Mesothelial cell of epicardium (in vitro differentiated cells): ENCODE measurements at regions not wholly inside any gene's neighbourhood (a gene's known extent, or its start where the extent isn't known, plus 50 kb on each side); places are given as distances from the start of the nearest gene placed in this dataset.

Experiments
- DNase-seq, 2 experiments: peaks; one replicate each; pipeline ENCODE4 v3.0.0; 2021; ENCODE audit warnings: low spot score in 2 of 2; ENCODE audit not compliant: unreplicated experiment in 2 of 2
- H3K27ac Mint-ChIP-seq: 2 replicates; pipeline ENCODE4 v1.8.0; 2021; ENCODE audit warnings: mixed read lengths
- H3K27me3 Mint-ChIP-seq: 2 replicates; pipeline ENCODE4 v1.8.0; 2021; ENCODE audit warnings: low read depth, mixed read lengths
- H3K36me3 Mint-ChIP-seq: 2 replicates; pipeline ENCODE4 v1.8.0; 2021; ENCODE audit warnings: mixed read lengths
- H3K4me1 Mint-ChIP-seq: 2 replicates; pipeline ENCODE4 v1.8.0; 2021; ENCODE audit warnings: mixed read lengths
- H3K4me3 Mint-ChIP-seq: 2 replicates; pipeline ENCODE4 v1.8.0; 2021; ENCODE audit warnings: mild to moderate bottlenecking, moderate library complexity, mixed read lengths
- H3K9me3 Mint-ChIP-seq: 2 replicates; pipeline ENCODE4 v1.8.0; 2021; ENCODE audit warnings: mixed read lengths
- CTCF ChIP-seq: fragments of 200-600 bp; sonication (generic); IDR thresholded peaks from one replicate; pipeline ENCODE4 v1.5.0; 2021; ENCODE audit warnings: antibody characterized with exemption; ENCODE audit not compliant: unreplicated experiment

GRCh38 chr13:47092202-47092601 lies 195.3 kb upstream of the HTR2A start:
- no peaks in the 10 kb centered on the region for H3K27me3 Mint-ChIP-seq
- no peak overlapping the region for H3K4me3 Mint-ChIP-seq
- no peak overlapping the region for H3K27ac Mint-ChIP-seq
- peaks cover 11% of the 10 kb centered on the region for H3K9me3 Mint-ChIP-seq
- no peaks in the 10 kb centered on the region for H3K36me3 Mint-ChIP-seq
- TF ChIP-seq CTCF: no peak
- no peak for DNase-seq
- peaks cover 8% of the 10 kb centered on the region for H3K4me1 Mint-ChIP-seq

GRCh38 chr13:47087841-47088240 lies 191.0 kb upstream of the HTR2A start:
- TF ChIP-seq CTCF: no peak
- H3K4me3 Mint-ChIP-seq: no peak overlapping the region
- H3K27me3 Mint-ChIP-seq: no peaks in the 10 kb centered on the region
- H3K9me3 Mint-ChIP-seq: no peaks in the 10 kb centered on the region
- no peaks in the 10 kb centered on the region for H3K36me3 Mint-ChIP-seq
- DNase-seq: no peak
- no peak overlapping the region for H3K27ac Mint-ChIP-seq
- peaks cover 4% of the 10 kb centered on the region for H3K4me1 Mint-ChIP-seq

DNA sequence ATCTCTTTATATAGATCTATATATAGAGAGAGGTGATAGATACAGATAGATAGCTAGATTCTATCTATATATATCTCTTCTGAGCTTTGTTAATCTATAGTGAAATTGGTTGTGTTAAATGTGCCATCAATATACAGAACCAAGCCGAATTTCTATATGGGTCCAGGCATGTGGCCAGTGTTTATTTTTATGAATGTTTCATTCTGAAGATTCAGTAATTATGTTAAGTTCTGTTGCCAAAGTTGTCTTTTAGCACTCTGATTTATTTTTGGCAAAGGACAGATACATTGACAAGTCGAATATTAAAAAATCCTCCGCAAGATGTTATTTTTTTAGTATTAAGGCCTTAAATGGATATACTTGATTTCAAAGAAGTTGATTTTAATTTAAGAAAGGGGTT lies 190.4 kb upstream of the HTR2A start:
- Mint-ChIP-seq H3K4me3 (no peak overlapping the region), H3K36me3 (no peaks in the 10 kb centered on the region)

GRCh38 chr13:47085346-47085745 lies 188.5 kb upstream of the HTR2A start:
- Mint-ChIP-seq H3K36me3 (no peaks in the 10 kb centered on the region), H3K4me3 (no peak overlapping the region), H3K9me3 (no peaks in the 10 kb centered on the region), H3K4me1 (peaks cover 5% of the 10 kb centered on the region), H3K27me3 (no peaks in the 10 kb centered on the region), H3K27ac (no peak overlapping the region)
- DNase-seq: no peak
- TF ChIP-seq CTCF: no peak

More for the DNA sequence above, 190.4 kb upstream of the HTR2A start:
- Mint-ChIP-seq H3K27ac (no peak overlapping the region), H3K27me3 (no peaks in the 10 kb centered on the region), H3K9me3 (no peaks in the 10 kb centered on the region), H3K4me1 (peaks cover 4% of the 10 kb centered on the region)
- DNase-seq: no peak
- no peak for TF ChIP-seq CTCF

- Mint-ChIP-seq H3K36me3 (no peaks in the 10 kb centered on the region), H3K27me3 (no peaks in the 10 kb centered on the region), H3K9me3 (peaks cover 15% of the 10 kb centered on the region), H3K27ac (no peak overlapping the region), H3K4me1 (peaks cover 5% of the 10 kb centered on the region), H3K4me3 (no peak overlapping the region)
- DNase-seq: no peak
- TF ChIP-seq CTCF: no peak
Observed at GRCh38 chr13:47081850-47082249, 185.0 kb upstream of the HTR2A start.

DNA sequence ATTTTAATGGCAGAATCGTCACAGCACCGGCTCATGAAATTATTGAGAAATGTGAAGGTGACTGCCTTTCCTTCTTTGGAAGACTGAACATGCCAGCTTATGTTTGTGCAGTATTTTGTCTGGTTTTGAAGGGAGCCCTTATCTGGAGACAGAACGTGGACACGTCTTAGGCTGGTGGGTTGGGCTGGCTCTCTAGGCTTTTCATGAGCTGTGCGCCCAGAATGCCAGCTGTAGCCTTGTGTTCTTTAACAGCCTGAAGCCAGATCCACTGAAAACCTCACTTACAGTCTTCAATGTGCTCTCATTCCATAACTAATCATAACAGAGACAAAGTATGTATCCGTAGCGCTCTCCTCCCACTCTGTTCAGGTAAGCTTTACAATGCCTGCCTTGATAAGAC lies 184.4 kb upstream of the HTR2A start:
- Mint-ChIP-seq H3K27ac (no peak overlapping the region), H3K36me3 (no peaks in the 10 kb centered on the region), H3K9me3 (peaks cover 21% of the 10 kb centered on the region), H3K4me1 (peaks cover 5% of the 10 kb centered on the region), H3K4me3 (no peak overlapping the region), H3K27me3 (no peaks in the 10 kb centered on the region)
- DNase-seq: no peak
- no peak for TF ChIP-seq CTCF
